M059J (cell line): ENCODE measurements at regions not wholly inside any gene's neighbourhood (a gene's known extent, or its start where the extent isn't known, plus 50 kb on each side); places are given as distances from the start of the nearest gene placed in this dataset.

Experiments used
- DNase-seq: peaks from one replicate; pipeline ENCODE4 v3.0.0-alpha.2; 2012; ENCODE audit warnings: low read depth

GRCh38 chr5:82360022-82360421 is 81.9 kb upstream of the RPS23 start:
- DNase-seq = no peak

- no peak for DNase-seq
Measured at GRCh38 chr5:82359272-82359671, 81.1 kb upstream of the RPS23 start.

- DNase-seq = peak; percentile 46
Measured at GRCh38 chr5:82358457-82358856, 80.3 kb upstream of the RPS23 start.

- peak; percentile 98 for DNase-seq
Measured at GRCh38 chr5:82356808-82357671, 78.9 kb upstream of the RPS23 start.

GRCh38 chr5:82356021-82356420 is 77.9 kb upstream of the RPS23 start:
- no peak for DNase-seq

GRCh38 chr5:82355496-82355895 is 77.3 kb upstream of the RPS23 start:
- DNase-seq = no peak

- DNase-seq = no peak
Measured at GRCh38 chr5:82355053-82355452, 76.9 kb upstream of the RPS23 start.

- no peak for DNase-seq
Measured at GRCh38 chr5:82354543-82354942, 76.4 kb upstream of the RPS23 start.

GRCh38 chr5:82353522-82353921 is 75.4 kb upstream of the RPS23 start:
- DNase-seq = no peak

- DNase-seq = peak; percentile 56
Measured at GRCh38 chr5:82352146-82352791, 74.1 kb upstream of the RPS23 start.

GRCh38 chr5:82351754-82352145 is 73.6 kb upstream of the RPS23 start:
- peak; percentile 82 for DNase-seq

- DNase-seq = no peak
Measured at GRCh38 chr5:82351297-82351696, 73.1 kb upstream of the RPS23 start.

- peak; percentile 38 for DNase-seq
Measured at GRCh38 chr5:82349652-82350051, 71.5 kb upstream of the RPS23 start.

- no peak for DNase-seq
Measured at GRCh38 chr5:82348784-82349425, 70.8 kb upstream of the RPS23 start.

GRCh38 chr5:82347201-82347865 is 69.2 kb upstream of the RPS23 start:
- peak; percentile 91 for DNase-seq

GRCh38 chr5:82346399-82347165 is 68.4 kb upstream of the RPS23 start:
- no peak for DNase-seq

- DNase-seq = no peak
Measured at GRCh38 chr5:82345108-82345507, 67.0 kb upstream of the RPS23 start.

- DNase-seq = no peak
Measured at GRCh38 chr5:82341325-82341724, 63.2 kb upstream of the RPS23 start.

GRCh38 chr5:82340799-82341198 is 62.6 kb upstream of the RPS23 start:
- no peak for DNase-seq

GRCh38 chr5:82339792-82340191 is 61.6 kb upstream of the RPS23 start:
- no peak for DNase-seq

- DNase-seq = no peak
Measured at GRCh38 chr5:82338771-82339373, 60.7 kb upstream of the RPS23 start.
